GM21576 (cell line): ENCODE measurements at regions not wholly inside any gene's neighbourhood (a gene's known extent, or its start where the extent isn't known, plus 50 kb on each side); places are given as distances from the start of the nearest gene placed in this dataset.
"Not testable (repeated sequence)": the region's sequence is repeated elsewhere in the genome, so short reads cannot be mapped to it uniquely, and the experiment has no call there.

Experiments used
- ATAC-seq: cut with Tn5 transposase; IDR thresholded peaks from one replicate; pipeline ENCODE4 v1.9.1; 2021; ENCODE audit warnings: mild to moderate bottlenecking, moderate library complexity; ENCODE audit not compliant: unreplicated experiment

GRCh38 chr12:116687888-116688287 is 50.0 kb downstream of the SPRING1 start:
- ATAC-seq = no peak

- no peak for ATAC-seq
These were observed 53.0 kb downstream of the SPRING1 start for GRCh38 chr12:116684891-116685290.

GRCh38 chr12:116677202-116677661 is 60.6 kb downstream of the SPRING1 start:
- ATAC-seq = no peak

DNA sequence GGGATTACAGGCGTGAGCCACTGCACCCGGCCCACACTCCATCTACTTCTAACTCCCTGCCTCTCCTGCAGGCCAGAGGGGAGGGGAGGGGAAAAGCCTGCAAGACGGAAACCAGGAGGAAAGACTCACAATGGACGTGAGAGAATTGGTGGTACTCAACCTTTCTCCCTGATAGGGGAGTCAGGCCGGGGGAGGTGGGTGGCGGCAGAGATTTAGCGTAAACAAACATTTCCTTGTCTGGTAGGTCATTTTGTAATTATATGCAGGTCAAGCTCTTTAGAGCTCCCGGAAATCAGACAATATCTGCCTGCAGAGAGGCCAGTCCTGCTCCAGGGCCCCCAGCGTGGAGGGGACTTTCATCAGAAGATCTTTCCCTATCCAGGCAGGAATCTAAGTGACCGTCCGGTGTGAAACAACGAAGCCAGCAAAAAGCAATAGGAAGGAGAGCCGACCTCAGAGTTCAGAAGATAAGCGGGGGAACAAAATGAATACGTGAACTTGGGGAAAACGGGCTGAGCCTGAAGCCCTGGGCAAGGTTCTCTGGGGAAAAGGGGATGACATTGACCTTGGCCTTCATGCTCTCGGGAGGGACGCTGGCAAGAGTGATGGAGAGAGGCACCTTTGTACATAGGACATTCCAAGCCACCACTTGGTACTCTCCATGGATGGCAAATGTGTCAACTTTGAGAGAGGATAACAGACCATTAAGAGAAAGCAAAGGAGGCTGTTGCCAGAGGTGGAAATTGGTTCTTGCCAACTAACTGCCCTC is 62.3 kb downstream of the SPRING1 start:
- ATAC-seq = no peak

DNA sequence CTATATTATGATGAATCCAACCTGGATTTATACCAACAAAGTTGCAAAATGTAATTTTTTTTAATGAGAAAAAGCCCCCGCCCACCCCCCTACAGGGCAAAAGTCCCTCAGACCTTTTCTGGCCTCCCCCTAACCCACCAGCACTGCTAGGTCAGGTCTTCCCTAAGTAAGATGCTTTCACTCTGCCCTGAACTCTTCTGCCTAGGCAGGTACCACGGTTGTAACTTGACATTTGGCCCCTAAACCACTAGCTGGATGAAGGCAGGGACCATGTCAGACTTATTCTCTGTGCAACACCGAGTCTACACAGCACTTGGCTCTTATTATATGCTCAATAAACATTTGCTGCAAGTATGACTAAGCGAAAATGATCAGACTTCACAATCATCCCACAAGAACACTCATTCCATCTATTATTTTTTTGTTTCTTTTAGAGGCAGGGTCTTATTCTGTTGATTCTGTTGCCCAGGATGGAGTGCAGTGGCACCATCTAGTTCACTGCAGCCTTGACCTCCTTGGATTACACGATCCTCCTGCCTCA is 63.2 kb downstream of the SPRING1 start:
- ATAC-seq = no peak

GRCh38 chr12:116673681-116674111 is 64.2 kb downstream of the SPRING1 start:
- no peak for ATAC-seq

DNA sequence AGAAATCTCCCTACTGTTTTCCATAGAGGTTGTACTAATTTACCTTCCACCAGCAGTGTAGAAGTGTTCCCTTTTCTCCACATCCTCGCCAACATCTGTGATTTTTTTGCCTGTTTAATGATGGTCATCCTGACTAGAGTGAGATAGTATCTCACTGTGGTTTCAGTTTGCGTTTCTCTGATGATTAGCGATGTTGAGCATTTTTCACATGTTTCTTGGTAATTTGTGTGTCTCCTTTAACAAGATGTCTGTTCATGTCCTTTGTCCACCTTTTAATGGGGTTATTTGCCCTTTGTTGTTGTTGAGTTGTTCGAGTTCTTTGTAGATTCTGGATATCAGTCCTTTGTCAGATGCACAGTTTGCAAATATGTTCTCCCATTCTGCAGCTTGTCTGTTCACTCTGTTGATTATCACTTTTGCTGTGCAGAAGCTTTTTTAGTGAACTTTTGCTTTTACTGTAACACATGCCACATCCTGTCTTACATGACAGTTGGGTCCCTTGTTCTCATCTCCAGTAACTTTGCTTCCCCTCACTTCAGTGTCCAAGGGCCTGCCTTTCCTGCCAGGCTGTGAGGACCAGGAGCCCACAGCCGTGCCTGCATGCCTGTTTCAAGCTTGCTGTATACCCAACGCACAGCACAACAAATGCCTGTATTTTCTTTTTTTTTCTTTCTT is 64.9 kb downstream of the SPRING1 start:
- ATAC-seq = peak; percentile 56

- ATAC-seq = no peak
These were observed 65.9 kb downstream of the SPRING1 start for GRCh38 chr12:116672010-116672409.

GRCh38 chr12:116670859-116671258 is 67.0 kb downstream of the SPRING1 start:
- ATAC-seq = no peak

GRCh38 chr12:116667752-116668151 is 70.1 kb downstream of the SPRING1 start:
- ATAC-seq = no peak

DNA sequence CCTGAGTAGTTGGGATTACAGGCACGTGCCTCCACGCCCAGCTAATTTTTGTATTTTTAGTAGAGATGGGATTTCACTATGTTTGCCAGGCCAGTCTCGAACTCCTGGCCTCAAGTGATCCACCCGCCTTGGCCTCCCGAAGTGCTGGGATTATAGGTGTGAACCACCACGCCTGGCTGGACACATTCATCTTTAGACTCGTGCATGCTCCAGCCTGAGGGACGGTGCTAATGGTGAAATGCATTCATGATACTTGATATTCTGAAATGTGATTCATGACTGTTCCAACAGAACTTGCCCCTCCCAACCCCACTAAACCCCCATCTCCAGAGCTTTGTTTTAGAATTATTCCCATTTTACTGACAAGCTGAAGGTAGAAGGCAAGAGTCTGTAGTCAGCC is 71.0 kb downstream of the SPRING1 start:
- not testable (repeated sequence) for ATAC-seq

DNA sequence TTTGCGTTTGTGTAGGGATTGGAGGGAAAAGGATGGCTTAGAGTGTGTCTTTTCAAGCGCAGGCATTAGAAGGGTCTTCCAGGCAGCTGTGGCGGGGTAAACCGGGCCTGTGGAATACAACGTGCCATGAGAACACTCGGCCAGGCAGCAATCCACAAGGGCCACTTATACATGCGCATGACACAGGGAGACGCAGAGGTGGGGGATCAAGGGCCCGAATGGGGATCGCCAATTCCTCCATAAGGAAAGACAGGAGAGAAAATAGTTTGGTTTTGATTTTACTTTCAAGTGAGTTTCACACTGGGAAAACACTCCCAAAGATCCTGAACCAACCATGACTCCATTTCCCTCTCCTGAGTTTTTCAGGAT is 71.6 kb downstream of the SPRING1 start:
- ATAC-seq = no peak

- no peak for ATAC-seq
These were observed 72.1 kb downstream of the SPRING1 start for GRCh38 chr12:116665666-116666304.

DNA sequence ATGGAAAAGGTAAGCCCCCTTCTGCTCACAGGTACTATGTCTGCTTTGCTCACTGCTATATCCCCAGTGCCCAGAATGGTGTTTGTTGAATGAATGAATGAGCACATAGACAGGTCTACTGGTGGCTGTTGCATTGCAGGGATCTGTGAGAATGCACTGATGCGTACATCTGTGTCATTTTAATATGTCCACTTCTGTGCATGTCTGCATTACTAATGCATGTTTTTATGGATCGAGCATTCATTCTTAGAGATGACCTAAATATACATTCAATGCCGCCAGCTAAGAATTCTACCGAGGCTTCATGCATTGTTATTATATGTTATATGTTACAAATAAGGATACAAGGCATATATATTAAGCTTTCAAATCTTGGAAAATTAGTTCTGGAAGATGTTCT is 73.8 kb downstream of the SPRING1 start:
- no peak for ATAC-seq

- no peak for ATAC-seq
These were observed 75.2 kb downstream of the SPRING1 start for GRCh38 chr12:116662612-116663144.

DNA sequence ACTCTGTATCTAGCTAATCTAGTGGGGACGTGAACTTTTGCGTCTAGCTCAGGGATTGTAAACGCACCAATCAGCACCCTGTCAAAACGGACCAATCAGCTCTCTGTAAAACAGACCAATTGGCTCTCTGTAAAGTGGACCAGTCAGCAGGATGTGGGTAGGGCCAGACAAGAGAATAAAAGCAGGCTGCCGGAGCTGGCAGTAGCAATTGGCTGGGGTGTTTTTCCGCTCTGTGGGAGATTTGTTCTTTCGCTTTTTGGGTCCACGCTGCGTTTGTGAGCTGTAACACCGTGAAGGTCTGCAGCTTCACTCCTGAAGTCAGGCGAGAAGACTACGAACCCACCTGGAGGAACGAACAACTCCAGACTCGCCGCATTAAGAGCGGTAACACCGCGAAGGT is 76.5 kb downstream of the SPRING1 start:
- no peak for ATAC-seq

DNA sequence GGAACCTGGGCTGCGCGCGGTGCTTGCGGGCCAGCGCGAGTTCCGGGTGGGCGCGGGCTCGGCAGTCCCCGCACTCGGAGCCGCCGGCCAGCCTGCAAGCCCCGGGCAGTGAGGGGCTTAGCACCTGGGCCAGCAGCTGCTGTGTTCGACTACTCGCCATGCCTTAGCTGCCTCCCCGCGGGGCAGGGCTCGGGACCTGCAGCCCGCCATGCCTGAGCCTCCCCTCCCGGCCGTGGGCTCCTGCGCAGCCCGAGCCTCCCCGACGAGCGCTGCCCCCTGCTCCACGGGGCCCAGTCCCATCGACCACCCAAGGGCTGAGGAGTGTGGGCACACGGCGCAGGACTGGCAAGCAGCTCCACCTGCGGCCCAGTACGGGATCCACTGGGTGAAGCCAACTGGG is 77.1 kb downstream of the SPRING1 start:
- not testable (repeated sequence) for ATAC-seq

- no peak for ATAC-seq
These were observed 77.9 kb downstream of the SPRING1 start for GRCh38 chr12:116659771-116660481.

DNA sequence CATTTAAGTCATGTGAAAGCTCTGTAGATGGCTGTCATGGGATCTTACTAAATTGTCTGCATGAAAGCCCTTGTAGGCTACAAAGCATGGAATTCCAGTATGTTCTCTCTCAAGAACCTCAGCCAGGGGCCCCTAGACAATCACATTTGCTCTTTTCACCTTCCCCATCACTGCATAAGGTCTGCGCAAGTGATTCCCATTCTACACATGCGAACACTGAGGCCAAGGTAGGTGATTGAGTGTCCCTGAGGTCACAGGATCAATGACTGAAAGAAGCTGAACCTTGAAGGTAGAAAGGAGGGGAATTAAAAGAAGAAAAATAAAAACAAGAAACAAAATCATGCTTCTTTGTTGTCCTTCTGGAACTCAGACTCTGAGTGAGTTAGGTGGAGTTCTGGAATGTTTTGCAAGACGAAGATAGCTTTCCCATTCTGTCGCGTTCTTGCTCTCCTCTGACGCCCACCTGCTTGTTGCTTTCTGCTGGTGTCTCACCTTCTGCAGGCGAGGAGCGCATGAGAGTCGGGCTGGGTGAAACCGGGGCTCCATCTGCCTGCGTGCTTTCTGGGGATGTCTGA is 79.9 kb downstream of the SPRING1 start:
- ATAC-seq = no peak

- no peak for ATAC-seq
These were observed 81.6 kb downstream of the SPRING1 start for GRCh38 chr12:116656306-116656705.
